Stimulated activated naive CD8-positive, alpha-beta T cell treated with anti-CD3 and anti-CD28 coated beads, Interleukin-15, amount 100 ng/mL, for 72 hours (primary cell): ENCODE measurements at regions not wholly inside any gene's neighbourhood (a gene's known extent, or its start where the extent isn't known, plus 50 kb on each side); places are given as distances from the start of the nearest gene placed in this dataset.

Experiments
- ATAC-seq: fragments of 150-1000 bp; cut with Tn5 transposase; 2 replicates; pipeline ENCODE4 v1.10.0; 2021; ENCODE audit warnings: mild to moderate bottlenecking, moderate library complexity
- DNase-seq, 2 donors: peaks; one replicate each; pipeline ENCODE4 v3.0.0; 2021 to 2022
- H3K27ac Mint-ChIP-seq, 2 donors: one replicate each; pipeline ENCODE4 v1.8.0; 2022; ENCODE audit warnings: mild to moderate bottlenecking in 2 of 2, mixed read lengths in 2 of 2, moderate library complexity in 2 of 2
- H3K27me3 Mint-ChIP-seq: one replicate; pipeline ENCODE4 v1.8.0; 2022; ENCODE audit warnings: mixed read lengths
- H3K4me1 Mint-ChIP-seq: one replicate; pipeline ENCODE4 v1.8.0; 2022; ENCODE audit warnings: mild to moderate bottlenecking, mixed read lengths
- H3K4me3 Mint-ChIP-seq, 2 donors: one replicate each; pipeline ENCODE4 v1.8.0; 2022; ENCODE audit warnings: mild to moderate bottlenecking in 2 of 2, mixed read lengths in 2 of 2, moderate library complexity in 1 of 2
- H3K9me3 Mint-ChIP-seq, 2 donors: one replicate each; pipeline ENCODE4 v1.8.0; 2022; ENCODE audit warnings: mixed read lengths in 2 of 2

DNA sequence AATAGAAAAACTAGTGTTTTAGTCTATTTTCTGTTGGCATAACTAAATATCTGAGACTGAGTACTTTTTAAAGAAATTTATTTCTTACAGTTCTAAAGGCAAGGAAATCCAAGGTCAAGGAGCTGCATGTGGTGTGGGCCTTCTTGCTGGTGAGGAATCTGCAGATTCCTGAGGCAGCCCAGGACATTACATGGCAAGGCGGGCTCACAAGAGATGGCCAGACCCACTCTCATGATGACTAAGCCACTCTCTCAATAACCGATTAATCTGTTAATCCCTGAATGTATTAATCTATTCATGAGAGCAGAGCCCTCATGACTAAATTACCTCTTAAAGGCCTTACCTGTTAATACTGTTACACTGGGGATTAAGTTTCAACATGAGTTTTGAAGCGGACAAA lies 340.8 kb downstream of the GRXCR1 start:
- Mint-ChIP-seq H3K27me3 (no peaks in the 10 kb centered on the region), H3K4me1 (no peaks in the 10 kb centered on the region), H3K4me3 (no peak overlapping the region), H3K27ac (no peak overlapping the region), H3K9me3 (no peaks in the 10 kb centered on the region)
- DNase-seq = no peak
- no peak for ATAC-seq

DNA sequence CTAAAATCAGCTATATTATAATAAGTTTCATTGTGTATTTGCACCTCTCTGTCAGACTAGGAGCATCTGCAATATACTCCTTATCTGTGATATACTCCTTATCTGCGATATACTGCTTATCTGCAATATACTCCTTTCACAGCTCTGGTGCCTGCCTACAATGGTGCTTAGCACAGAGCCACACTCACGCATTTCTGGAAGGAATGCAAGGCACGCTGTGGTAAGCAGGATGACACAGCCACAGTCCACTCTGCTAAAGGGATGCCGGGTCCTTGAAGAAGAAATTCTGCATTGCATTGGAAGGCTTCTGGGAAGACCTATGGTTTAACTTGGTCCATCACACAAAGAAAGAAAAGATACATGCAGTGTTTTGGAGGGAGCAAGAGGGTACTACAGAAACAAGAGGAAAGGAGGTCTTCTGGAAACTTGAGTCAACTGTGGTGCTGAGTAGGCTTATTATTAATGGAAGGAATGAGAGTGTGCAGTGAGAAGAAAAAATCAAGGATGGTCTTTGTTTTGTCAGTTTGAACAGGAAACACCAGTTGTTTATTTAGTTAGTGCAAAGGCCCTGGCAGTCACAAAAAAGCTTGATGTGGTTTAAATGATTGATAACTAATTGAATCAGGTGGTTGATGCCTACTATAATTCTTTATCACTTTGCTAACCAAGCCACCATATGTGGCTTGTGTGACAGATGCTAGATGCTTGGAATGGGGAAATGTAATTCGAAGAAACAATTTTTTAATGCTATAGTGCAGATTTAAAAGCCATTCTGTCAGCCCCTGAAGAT lies 342.3 kb downstream of the GRXCR1 start:
- no peak for ATAC-seq

DNA sequence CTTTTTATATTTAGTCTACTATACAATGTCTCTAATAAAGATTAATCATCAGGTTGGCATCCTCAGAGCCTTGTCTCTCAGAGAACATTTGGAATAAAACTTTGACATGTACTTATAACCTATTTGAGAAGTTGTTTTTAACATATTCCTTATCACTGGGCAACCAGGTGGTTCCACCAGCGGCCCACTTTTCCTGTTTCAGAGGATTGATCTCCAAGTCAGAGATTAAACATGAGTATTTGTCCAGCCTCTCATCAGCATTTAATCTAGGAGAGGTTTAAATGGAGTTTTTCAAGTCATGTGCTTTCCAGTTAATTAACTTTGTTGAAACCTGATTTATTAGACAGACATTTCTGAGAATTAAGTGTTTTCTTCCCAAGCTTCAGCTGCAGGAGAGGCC lies 345.5 kb downstream of the GRXCR1 start:
- H3K27me3 Mint-ChIP-seq = no peaks in the 10 kb centered on the region
- DNase-seq (no peak), ATAC-seq (no peak)
- peaks cover 0 to 12% of the 10 kb centered on the region in 2 donors for H3K9me3 Mint-ChIP-seq
- H3K27ac Mint-ChIP-seq = no peak overlapping the region
- H3K4me3 Mint-ChIP-seq = no peak overlapping the region
- H3K4me1 Mint-ChIP-seq = no peaks in the 10 kb centered on the region

More for the DNA sequence above, 342.3 kb downstream of the GRXCR1 start:
- H3K27me3 Mint-ChIP-seq = no peaks in the 10 kb centered on the region
- no peak overlapping the region for H3K4me3 Mint-ChIP-seq
- no peak for DNase-seq
- no peaks in the 10 kb centered on the region for H3K9me3 Mint-ChIP-seq
- no peak overlapping the region for H3K27ac Mint-ChIP-seq
- H3K4me1 Mint-ChIP-seq = no peaks in the 10 kb centered on the region

DNA sequence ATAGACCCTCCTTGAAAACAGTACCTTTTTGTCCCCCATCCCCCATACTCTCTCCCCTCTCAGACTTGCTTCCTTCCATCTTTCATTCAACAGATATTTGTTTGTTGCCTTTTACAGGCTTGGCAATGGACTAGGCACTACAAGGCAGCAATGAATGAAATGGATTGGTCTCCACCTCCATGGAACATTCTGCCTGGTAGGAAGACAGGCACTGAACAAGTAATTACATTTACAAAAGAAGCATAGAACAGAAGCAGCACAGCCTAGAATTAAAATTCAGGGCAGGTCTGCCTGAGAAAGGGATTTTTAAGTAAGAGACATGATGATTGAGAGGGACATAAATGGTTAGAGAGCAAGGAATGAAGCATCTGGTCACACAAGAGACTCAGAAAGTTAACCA lies 346.1 kb downstream of the GRXCR1 start:
- Mint-ChIP-seq H3K27ac (no peak overlapping the region), H3K4me3 (no peak overlapping the region), H3K4me1 (no peaks in the 10 kb centered on the region), H3K9me3 (peaks cover 0 to 12% of the 10 kb centered on the region in 2 donors), H3K27me3 (no peaks in the 10 kb centered on the region)
- no peak for ATAC-seq
- DNase-seq = no peak

DNA sequence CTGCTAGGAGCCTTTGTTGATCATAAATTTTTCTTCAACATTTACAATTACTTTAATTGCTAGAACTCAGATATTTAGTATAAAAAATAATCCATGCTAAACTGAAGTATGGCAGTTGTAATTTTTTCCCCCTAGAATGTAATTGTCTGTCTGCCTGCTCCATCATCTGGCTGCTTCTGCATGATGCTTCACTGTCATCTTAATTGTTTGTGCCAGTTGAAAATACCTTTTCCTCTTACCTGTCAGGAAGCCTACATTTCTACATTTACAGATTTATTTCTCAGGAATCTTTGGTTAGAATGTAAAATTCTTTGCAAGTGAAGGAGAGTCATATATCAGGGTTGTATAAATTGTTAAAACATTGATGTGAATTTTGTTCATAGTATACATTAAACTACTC lies 348.6 kb downstream of the GRXCR1 start:
- ATAC-seq = no peak
- Mint-ChIP-seq H3K9me3 (peaks cover 0 to 15% of the 10 kb centered on the region in 2 donors), H3K27me3 (no peaks in the 10 kb centered on the region), H3K4me1 (no peaks in the 10 kb centered on the region), H3K4me3 (no peak overlapping the region), H3K27ac (no peak overlapping the region)
- no peak for DNase-seq

DNA sequence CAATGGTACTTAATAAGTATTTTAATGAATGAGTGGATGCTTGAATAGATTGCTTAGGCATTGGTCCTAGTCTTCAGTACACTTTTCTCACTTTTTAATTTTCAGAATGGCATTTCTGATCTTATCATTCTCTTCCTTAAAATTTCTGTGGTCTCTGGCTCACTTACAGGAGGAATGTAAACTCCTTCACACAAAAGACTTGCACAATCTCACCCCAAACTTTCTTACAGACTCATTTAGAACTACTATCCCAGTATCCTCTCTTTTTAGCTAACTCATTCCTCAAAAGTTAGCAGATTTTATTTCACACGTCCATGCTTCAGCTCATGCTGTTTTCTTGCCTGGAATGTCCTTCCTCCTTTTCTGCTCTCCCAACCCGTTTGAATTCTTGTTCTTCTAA lies 350.1 kb downstream of the GRXCR1 start:
- no peak overlapping the region for H3K4me3 Mint-ChIP-seq
- no peaks in the 10 kb centered on the region for H3K27me3 Mint-ChIP-seq
- H3K27ac Mint-ChIP-seq = no peak overlapping the region
- peaks cover 9 to 15% of the 10 kb centered on the region in 2 donors for H3K9me3 Mint-ChIP-seq
- ATAC-seq (no peak), DNase-seq (no peak)
- no peaks in the 10 kb centered on the region for H3K4me1 Mint-ChIP-seq

DNA sequence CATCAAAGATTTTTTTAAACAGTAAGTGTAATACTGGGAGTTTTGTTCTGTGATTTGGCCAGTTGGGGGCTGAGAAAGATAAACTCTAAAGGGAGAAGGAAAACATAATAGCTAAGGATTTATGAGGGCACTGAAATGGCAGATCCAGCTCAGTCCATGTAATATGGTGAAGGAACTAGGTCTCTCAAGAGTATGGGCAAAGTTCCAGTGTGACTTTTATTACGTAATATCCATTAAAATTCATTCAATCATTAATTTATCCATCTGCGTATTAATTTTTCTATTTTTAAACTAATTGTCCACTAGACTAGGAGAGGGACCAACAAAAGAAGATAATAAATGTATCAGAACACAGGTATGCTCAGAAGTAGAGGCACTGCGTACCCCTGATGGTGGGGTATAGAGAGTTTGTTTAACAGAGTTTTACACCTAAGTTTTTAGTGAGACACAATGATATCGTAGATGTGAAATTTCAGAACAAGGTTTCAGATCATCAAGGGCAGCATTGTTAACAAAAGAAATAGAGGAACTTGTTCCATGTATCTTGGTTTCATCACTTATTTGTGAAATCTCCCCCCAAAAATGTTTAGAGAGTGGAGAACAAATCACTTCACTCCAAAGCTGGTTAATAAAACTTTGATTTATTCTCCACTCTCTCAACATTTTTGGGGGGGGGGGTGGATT lies 351.1 kb downstream of the GRXCR1 start:
- H3K27me3 Mint-ChIP-seq = no peaks in the 10 kb centered on the region

DNA sequence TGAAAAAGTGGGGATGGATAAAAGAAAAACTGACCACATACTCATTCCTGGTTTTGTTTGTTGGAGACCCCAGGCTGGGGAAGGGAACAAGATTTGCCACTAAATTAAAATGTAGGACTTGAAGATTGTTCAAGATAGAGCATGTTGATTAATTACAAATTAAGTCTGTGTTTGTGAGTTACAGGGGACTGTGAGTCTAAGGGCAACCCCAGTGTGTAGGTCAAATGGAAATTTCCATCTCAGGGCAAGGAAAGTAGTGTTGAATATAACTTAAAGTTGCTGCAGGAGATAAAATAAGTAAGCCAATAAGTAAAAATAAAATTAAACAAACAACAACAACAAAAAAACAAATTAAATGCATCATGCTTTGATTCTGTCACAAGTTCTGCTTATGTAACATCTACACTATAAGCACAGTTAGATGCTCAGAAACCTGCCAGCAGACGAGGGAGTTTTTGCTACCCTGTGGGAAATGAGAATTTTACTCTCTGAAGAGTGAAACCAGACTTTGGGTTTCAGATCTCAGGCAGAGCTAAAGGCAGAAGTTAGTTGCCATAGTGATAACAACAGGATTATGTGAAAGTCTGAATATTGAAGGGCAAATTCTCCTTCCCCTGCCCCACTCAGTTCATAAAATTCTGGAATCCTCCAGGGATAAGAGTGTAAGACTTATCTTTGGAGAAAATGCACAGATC lies 352.3 kb downstream of the GRXCR1 start:
- Mint-ChIP-seq H3K27me3 (no peaks in the 10 kb centered on the region), H3K9me3 (peaks cover 9 to 22% of the 10 kb centered on the region in 2 donors), H3K27ac (no peak overlapping the region), H3K4me3 (no peak overlapping the region), H3K4me1 (no peaks in the 10 kb centered on the region)
- DNase-seq (no peak), ATAC-seq (no peak)

More for the DNA sequence above, 351.1 kb downstream of the GRXCR1 start:
- Mint-ChIP-seq H3K4me1 (no peaks in the 10 kb centered on the region), H3K27ac (no peak overlapping the region), H3K4me3 (no peak overlapping the region), H3K9me3 (peaks cover 9 to 15% of the 10 kb centered on the region in 2 donors)
- ATAC-seq = no peak
- no peak for DNase-seq

DNA sequence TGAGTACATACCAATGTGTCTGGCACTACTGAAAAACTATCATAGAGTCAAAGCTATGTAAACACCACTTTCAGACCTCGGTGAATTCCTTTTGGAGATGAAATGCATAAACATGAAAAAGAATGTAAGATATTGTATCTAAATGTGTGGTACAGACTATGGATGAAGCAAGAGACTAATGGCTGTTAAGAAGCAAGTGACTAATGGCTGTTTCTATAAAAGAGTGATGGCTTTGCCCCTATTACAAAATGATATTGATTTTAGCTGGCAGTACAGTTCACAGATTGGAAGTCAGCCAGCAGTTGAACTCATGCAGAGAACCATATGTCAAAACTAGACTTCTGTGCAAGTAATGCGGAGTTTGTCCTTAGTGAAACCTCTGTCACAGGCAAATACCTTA lies 359.3 kb downstream of the GRXCR1 start:
- H3K4me1 Mint-ChIP-seq = no peaks in the 10 kb centered on the region
- H3K9me3 Mint-ChIP-seq = peaks cover 19 to 21% of the 10 kb centered on the region in 2 donors
- DNase-seq = no peak

DNA sequence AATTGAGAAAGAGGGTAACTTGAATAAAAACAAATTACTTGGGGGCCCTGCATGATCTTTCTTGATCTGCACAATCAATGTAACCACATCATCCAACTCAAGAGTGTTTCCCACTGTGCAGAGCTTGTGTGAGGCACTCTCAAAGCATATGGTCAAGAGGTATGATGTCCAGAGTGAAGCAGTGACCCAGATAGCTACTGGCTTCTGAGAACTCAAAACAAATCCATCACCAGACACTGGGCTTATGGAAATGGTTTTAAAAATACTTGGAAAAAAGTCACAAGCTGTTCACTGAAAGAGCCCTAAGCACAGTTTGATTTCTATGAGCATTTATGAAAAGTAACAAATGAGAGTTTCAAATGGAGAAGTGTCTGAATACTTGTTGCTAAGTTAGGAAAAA lies 361.0 kb downstream of the GRXCR1 start:
- DNase-seq (no peak), ATAC-seq (no peak)
- H3K9me3 Mint-ChIP-seq = peaks cover 19 to 25% of the 10 kb centered on the region in 2 donors
- H3K4me3 Mint-ChIP-seq = no peak overlapping the region
- H3K27me3 Mint-ChIP-seq = no peaks in the 10 kb centered on the region
- no peaks in the 10 kb centered on the region for H3K4me1 Mint-ChIP-seq
- H3K27ac Mint-ChIP-seq = no peak overlapping the region

More for the DNA sequence above, 359.3 kb downstream of the GRXCR1 start:
- Mint-ChIP-seq H3K4me3 (no peak overlapping the region), H3K27ac (no peak overlapping the region), H3K27me3 (no peaks in the 10 kb centered on the region)
- ATAC-seq = no peak

DNA sequence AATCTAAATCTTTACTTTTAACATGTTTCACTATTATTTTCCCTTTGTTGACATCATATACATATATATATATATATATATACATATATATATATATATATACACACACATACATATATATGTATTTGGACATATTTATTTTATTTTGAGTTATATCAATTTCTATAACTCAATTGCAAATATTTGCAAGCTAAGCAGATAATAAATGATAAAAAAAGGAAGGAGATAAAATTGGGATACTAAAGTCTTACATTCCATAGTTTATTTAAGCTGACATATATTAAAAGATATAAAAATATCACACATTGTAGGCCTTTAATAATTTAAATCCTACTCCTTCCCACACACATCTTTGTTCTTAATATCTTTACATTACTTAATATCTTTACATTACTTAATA lies 372.2 kb downstream of the GRXCR1 start:
- Mint-ChIP-seq H3K27ac (no peak overlapping the region), H3K9me3 (peaks cover 19 to 36% of the 10 kb centered on the region in 2 donors), H3K4me1 (no peaks in the 10 kb centered on the region), H3K27me3 (no peaks in the 10 kb centered on the region), H3K4me3 (no peak overlapping the region)
- DNase-seq (no peak), ATAC-seq (no peak)

DNA sequence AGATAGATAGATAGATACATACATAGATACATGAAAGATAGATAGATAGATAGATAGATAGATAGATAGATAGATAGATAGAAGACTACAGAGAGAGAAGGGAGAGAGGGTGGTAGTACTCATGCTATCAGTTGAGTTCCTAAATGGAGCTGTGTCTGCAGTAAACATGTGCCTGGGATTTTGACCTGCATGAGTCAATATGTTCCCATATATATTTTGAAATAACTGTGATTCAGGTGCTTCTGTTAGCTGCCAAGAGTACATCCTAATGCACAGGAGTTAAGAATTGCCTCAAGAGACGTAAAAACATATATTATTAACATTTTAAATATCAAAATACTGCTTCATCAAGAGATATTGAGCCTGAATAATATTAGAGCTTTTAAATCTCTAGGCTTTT lies 379.4 kb downstream of the GRXCR1 start:
- H3K27me3 Mint-ChIP-seq = no peaks in the 10 kb centered on the region
- DNase-seq (no peak), ATAC-seq (no peak)
- H3K9me3 Mint-ChIP-seq = peaks cover 8 to 11% of the 10 kb centered on the region in 2 donors
- H3K27ac Mint-ChIP-seq = no peak overlapping the region
- no peak overlapping the region for H3K4me3 Mint-ChIP-seq
- no peaks in the 10 kb centered on the region for H3K4me1 Mint-ChIP-seq

DNA sequence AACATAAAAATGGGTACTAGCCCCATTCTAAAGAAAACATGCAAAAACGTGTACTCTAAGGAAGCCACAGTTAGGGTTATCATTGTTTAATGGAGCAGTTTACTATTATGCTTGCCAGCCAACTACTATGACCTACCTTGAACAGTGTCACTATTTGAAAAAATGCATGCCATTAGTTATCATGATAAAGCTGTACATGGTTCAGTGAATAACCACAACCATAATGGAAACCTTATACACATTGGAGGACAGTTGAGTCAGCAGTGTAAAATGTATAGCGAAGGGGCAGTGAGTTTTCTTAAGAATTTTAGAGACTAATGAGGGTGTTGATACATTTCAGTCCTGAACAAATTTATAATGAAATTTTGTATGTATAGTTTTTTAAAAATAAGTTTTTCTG lies 381.9 kb downstream of the GRXCR1 start:
- ATAC-seq (no peak), DNase-seq (no peak)
- Mint-ChIP-seq H3K27ac (no peak overlapping the region), H3K4me1 (no peaks in the 10 kb centered on the region), H3K27me3 (no peaks in the 10 kb centered on the region), H3K9me3 (peaks cover 0 to 5% of the 10 kb centered on the region in 2 donors), H3K4me3 (no peak overlapping the region)

DNA sequence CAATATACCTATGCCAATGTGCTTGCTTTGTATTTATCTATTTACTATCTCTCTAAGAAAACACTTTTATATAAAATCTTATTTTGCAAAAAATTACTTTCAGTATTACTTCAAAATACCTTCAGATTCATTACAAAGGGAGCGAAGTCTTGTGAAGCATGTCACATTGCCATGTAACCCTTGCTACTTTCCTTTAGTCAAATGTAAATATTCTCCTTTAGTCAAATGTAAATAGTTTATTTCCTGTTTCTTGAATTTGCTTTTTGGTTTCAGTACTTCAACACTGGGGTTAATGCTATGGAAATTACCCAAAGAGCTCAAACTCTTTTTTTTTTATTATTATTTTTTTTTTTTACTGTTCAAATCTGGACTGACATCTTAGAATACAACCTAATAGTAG lies 383.3 kb downstream of the GRXCR1 start:
- Mint-ChIP-seq H3K4me1 (no peaks in the 10 kb centered on the region), H3K27me3 (no peaks in the 10 kb centered on the region), H3K9me3 (peaks cover 0 to 7% of the 10 kb centered on the region in 2 donors), H3K27ac (no peak overlapping the region), H3K4me3 (no peak overlapping the region)
- ATAC-seq = no peak
- DNase-seq = no peak

DNA sequence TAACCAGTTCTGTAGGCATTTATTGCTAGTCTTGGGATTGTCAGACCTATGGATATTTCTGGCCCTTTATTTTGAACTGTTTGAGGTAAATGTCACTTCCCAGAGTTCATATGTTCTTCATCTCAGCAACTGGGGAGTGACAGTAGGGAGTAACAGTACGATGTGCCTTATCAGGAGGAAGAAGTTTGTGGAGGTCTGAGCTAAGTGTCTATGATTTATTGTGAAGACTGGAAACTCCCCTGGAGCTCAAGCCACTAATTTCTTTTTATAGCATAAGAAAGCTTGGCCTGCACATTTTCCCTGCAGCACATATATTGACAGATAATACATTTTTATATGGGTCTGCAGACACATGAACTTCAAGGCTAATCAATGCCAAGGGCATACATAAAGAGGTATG lies 383.8 kb downstream of the GRXCR1 start:
- Mint-ChIP-seq H3K27me3 (no peaks in the 10 kb centered on the region), H3K4me3 (no peak overlapping the region), H3K4me1 (no peaks in the 10 kb centered on the region), H3K9me3 (peaks cover 3 to 12% of the 10 kb centered on the region in 2 donors), H3K27ac (no peak overlapping the region)
- ATAC-seq = no peak
- DNase-seq = no peak

DNA sequence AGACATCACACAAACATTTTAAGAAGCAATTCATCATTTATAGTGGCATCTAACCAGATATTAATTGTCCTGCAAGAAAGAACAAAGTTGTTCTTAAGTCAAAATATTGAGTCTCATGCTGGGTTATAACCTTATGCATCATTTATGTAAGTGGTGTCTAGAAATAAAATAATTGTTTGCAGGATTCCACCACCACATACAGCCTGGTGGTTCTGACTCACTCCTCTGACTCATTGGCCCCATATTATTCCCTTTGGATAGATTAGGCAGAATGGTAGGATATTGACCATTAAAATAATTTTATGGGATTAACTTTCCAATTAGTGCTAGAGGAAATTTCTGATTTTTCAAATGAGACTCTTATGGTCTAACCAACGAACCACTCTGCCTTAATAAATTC lies 384.5 kb downstream of the GRXCR1 start:
- DNase-seq (no peak), ATAC-seq (no peak)
- Mint-ChIP-seq H3K27me3 (no peaks in the 10 kb centered on the region), H3K4me3 (no peak overlapping the region), H3K27ac (no peak overlapping the region), H3K9me3 (peaks cover 7 to 12% of the 10 kb centered on the region in 2 donors), H3K4me1 (no peaks in the 10 kb centered on the region)
